ENCODE measurements at regions not wholly inside any gene's neighbourhood (a gene's known extent, or its start where the extent isn't known, plus 50 kb on each side); places are given as distances from the start of the nearest gene placed in this dataset.

- no peak overlapping the region for H4K8ac ChIP-seq (ENCODE audit: extremely low read depth, insufficient read depth, low read length)
- no peaks in the 10 kb centered on the region; a peak in 1 of 8 replicates for H3K36me3 ChIP-seq (ENCODE audit: control insufficient read depth in 2 of 4, insufficient read depth in 4 of 4, low read length in 3 of 4)
- DNase-seq (ENCODE audit: low read depth in 1 of 2, low spot score in 2 of 2): no peak
- no peak overlapping the region for H2BK15ac ChIP-seq (ENCODE audit: low read length)
- H3K18ac ChIP-seq (ENCODE audit: extremely low read depth, low read length): no peak overlapping the region
- no peak overlapping the region for H4K5ac ChIP-seq (ENCODE audit: insufficient read length, low read depth, low read length)
- H2BK20ac ChIP-seq (ENCODE audit: low read length): no peak overlapping the region
- H3K9me3 ChIP-seq (ENCODE audit: insufficient read depth in 2 of 2, low read depth in 1 of 2, low read length in 1 of 2): no peaks in the 10 kb centered on the region
- H3K27me3 ChIP-seq (replicated peaks in 1 of 4; ENCODE audit: control insufficient read depth in 3 of 4, extremely low read depth in 1 of 4, insufficient read depth in 3 of 4, low read length in 3 of 4): no peaks in the 10 kb centered on the region; a peak in 3 of 7 replicates
- 68% methylated on average over 2 of the region's 2 CpGs; no CpG with 5 or more reads in 1 of the 2 experiments for WGBS, 2 experiments (ENCODE audit: extremely low coverage in 1 of 2, insufficient coverage in 1 of 2, insufficient read length in 1 of 2, insufficient replicate concordance in 2 of 2, low coverage in 1 of 2, low lambda C conversion rate in 2 of 2, missing lambda C conversion rate in 1 of 2)
- H3K4me3 ChIP-seq (ENCODE audit: extremely low read depth in 1 of 4, insufficient read depth in 2 of 4, low read depth in 3 of 4, low read length in 4 of 4): no peak overlapping the region
- no peak overlapping the region for H2AFZ ChIP-seq (ENCODE audit: low read length)
- peaks cover 0 to 18% (median 0%) of the 10 kb centered on the region in 4 experiments; a peak in 2 of 7 replicates for H3K4me1 ChIP-seq (replicated peaks in 1 of 4; ENCODE audit: control insufficient read depth in 3 of 4, insufficient read depth in 4 of 4, low read length in 3 of 4)
- H3K9ac ChIP-seq (replicated peaks in 1 of 4; ENCODE audit: extremely low read depth in 1 of 4, low read depth in 3 of 4, low read length in 3 of 4): no peak overlapping the region
- H2AK5ac ChIP-seq (ENCODE audit: low read depth, low read length): no peak overlapping the region
- POLR2A ChIA-PET (ENCODE audit: partially characterized antibody): interaction anchor here (0.7 kb wide), 1 partner anchor 282 kb away, joined by 3 read pairs; no protein-coding TSS in a partner anchor
- no peaks in the 10 kb centered on the region for H4K20me1 ChIP-seq (replicated peaks in 1 of 2; ENCODE audit: control insufficient read depth in 1 of 2, insufficient read depth in 2 of 2, low read length in 2 of 2)
- no peak overlapping the region for H3K4me2 ChIP-seq (ENCODE audit: insufficient read depth in 1 of 2, low read depth in 2 of 2, low read length in 2 of 2)
- H3K56ac ChIP-seq (replicated peaks; ENCODE audit: insufficient read length, low read depth, low read length): no peak overlapping the region
- no peak overlapping the region for H3K27ac ChIP-seq (ENCODE audit: low read depth, low read length)
- H2BK120ac ChIP-seq (replicated peaks; ENCODE audit: low read depth, low read length): no peak overlapping the region
- no peaks in the 10 kb centered on the region for H3K23me2 ChIP-seq (ENCODE audit: low read depth, low read length)
- no peak overlapping the region for H3K23ac ChIP-seq (ENCODE audit: insufficient read length)
- H3K79me1 ChIP-seq (ENCODE audit: low read depth, low read length): no peaks in the 10 kb centered on the region
- H3K79me2 ChIP-seq (ENCODE audit: control insufficient read depth in 1 of 2, insufficient read depth in 2 of 2, low read length in 2 of 2): no peaks in the 10 kb centered on the region
- H2BK12ac ChIP-seq (ENCODE audit: low read depth, low read length): no peak overlapping the region
- TF ChIP-seq SUZ12 (IDR thresholded peaks at IDR 0.05; ENCODE audit: low read length) (no peak), GTF2F1 (IDR thresholded peaks at IDR 0.05; ENCODE audit: borderline replicate concordance, low read depth, low read length) (no peak), SAP30 (IDR thresholded peaks at IDR 0.05; ENCODE audit: insufficient read depth, insufficient replicate concordance, low read length) (no peak), ZNF274 (IDR thresholded peaks at IDR 0.05; ENCODE audit: borderline replicate concordance, extremely low read depth, low read length) (no peak)
- H3K4ac ChIP-seq (replicated peaks; ENCODE audit: insufficient read length, low read depth, low read length): no peak overlapping the region
- FAIRE-seq: no peak
- no peak overlapping the region for H2BK5ac ChIP-seq (ENCODE audit: low read depth, low read length)
- H3K14ac ChIP-seq (ENCODE audit: insufficient read length): no peak overlapping the region
- no peak overlapping the region for H4K91ac ChIP-seq (replicated peaks; ENCODE audit: insufficient read length, low read length)
- CTCF ChIA-PET (ENCODE audit: partially characterized antibody): interaction anchor here (0.6 to 1.6 kb wide), 2 partner anchors 43 to 405 kb away, joined by 3 to 6 read pairs; no protein-coding TSS in a partner anchor
These were observed 215.4 kb upstream of the NR4A3 start for GRCh38 chr9:99606296-99606695.
